Testis (tissue), 2 donors: ENCODE measurements at regions not wholly inside any gene's neighbourhood (a gene's known extent, or its start where the extent isn't known, plus 50 kb on each side); places are given as distances from the start of the nearest gene placed in this dataset.

Source experiments
- CTCF ChIP-seq, 3 experiments: fragments of 450-650 bp in 2 of 3; fragments of 200-600 bp in 1 of 3; sonication (generic) in 1 of 3; IDR thresholded peaks; one replicate each; pipeline ENCODE4 v1.5.1; 2016 to 2019; ENCODE audit warnings: antibody characterized with exemption in 3 of 3, mild to moderate bottlenecking in 2 of 3, moderate library complexity in 1 of 3
- POLR2A ChIP-seq: fragments of 450-650 bp; IDR thresholded peaks from one replicate; pipeline ENCODE4 v1.6.1; 2017; ENCODE audit warnings: antibody characterized with exemption, mild to moderate bottlenecking, moderate library complexity

DNA sequence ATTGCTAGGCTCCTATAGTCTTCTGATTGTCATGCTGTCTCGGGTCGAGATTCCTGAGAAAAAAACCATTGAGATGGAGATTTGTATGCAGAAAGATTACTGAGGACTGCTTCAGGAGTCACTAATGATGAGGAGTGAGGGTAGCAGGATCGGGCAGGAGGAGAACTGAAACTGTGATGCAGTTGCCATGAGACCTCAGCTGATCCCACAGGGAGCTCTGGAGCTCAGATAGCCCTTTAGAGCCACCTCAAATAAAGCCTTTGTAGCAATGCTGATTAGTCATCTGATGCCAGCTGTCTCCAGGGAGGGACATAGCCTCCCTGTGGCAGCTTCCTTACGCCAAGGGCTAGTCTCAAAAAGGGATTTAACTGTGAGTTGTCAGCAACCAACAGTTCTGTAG, 256.9 kb downstream of the DMAC1 start:
- TF ChIP-seq POLR2A = no peak
- no peak for TF ChIP-seq CTCF (IDR thresholded peaks at IDR 0.05)
